NT2/D1 (cell line): ENCODE measurements at regions not wholly inside any gene's neighbourhood (a gene's known extent, or its start where the extent isn't known, plus 50 kb on each side); places are given as distances from the start of the nearest gene placed in this dataset.

Source experiments
- SUZ12 ChIP-seq: IDR thresholded peaks from 2 replicates; pipeline ENCODE4 v1.6.1; 2011; ENCODE audit not compliant: insufficient read length, insufficient read depth; ENCODE audit errors: extremely low read depth
- YY1 ChIP-seq: IDR thresholded peaks from 2 replicates; pipeline ENCODE4 v1.6.1; 2011; ENCODE audit not compliant: insufficient read length, insufficient read depth
- ZNF274 ChIP-seq: IDR thresholded peaks from 2 replicates; pipeline ENCODE4 v1.6.1; 2011; ENCODE audit warnings: mild to moderate bottlenecking, low read depth, low read length

DNA sequence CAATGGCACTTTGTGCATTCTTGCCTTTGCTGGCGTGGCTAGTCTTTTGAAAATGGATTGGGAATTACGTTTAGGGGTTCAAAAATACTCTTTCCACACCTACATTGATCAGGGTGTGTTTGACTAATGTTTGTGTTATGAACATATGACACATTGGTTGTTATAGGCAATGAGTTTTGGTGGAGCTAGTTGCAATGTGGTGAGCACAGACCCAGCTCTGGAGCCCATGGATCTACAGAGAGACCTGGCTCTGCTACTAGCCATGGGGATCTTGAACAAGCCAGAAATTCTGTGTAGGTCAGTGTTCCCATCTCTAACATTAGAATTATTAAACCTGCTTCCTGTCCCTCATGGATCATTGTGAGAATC is 222.4 kb upstream of the UBL3 start:
- TF ChIP-seq ZNF274 = no peak
- TF ChIP-seq YY1 = no peak
- no peak for TF ChIP-seq SUZ12
